CD14-positive monocyte (primary cell): ENCODE measurements at regions not wholly inside any gene's neighbourhood (a gene's known extent, or its start where the extent isn't known, plus 50 kb on each side); places are given as distances from the start of the nearest gene placed in this dataset.

Experiments
- DNase-seq, 3 donors: peaks; one replicate each; pipeline ENCODE4 v3.0.0-alpha.2; 2011 to 2022
- H2AFZ ChIP-seq: 2 replicates; pipeline ENCODE4 v1.6.0; 2012; ENCODE audit warnings: mild to moderate bottlenecking, low read depth, low read length, inconsistent platforms; ENCODE audit not compliant: insufficient read depth, poor library complexity, severe bottlenecking
- H3K27ac ChIP-seq, 2 donors: 1 replicate in 1 of 2; 2 replicates in 1 of 2; pipeline ENCODE4 v1.5.1; 2012 to 2013; ENCODE audit warnings: low read length in 2 of 2, control low read depth in 1 of 2, inconsistent platforms in 1 of 2, low read depth in 1 of 2, mild to moderate bottlenecking in 1 of 2
- H3K27me3 ChIP-seq, 2 donors: one replicate each; pipeline versions ENCODE4 v1.6.0 to v1.6.1; 2011 to 2013; ENCODE audit warnings: low read length in 2 of 2; ENCODE audit not compliant: control insufficient read depth in 2 of 2, insufficient read depth in 2 of 2
- H3K36me3 ChIP-seq, 2 donors: replicated peaks in 1 of 2; 1 replicate in 1 of 2; 2 replicates in 1 of 2; pipeline versions ENCODE4 v1.5.1 to v1.6.1; 2012 to 2013; ENCODE audit warnings: low read length in 2 of 2, control low read depth in 1 of 2, inconsistent platforms in 1 of 2, mild to moderate bottlenecking in 1 of 2; ENCODE audit not compliant: insufficient read depth in 2 of 2, control insufficient read depth in 1 of 2
- H3K4me1 ChIP-seq, 2 donors: 1 replicate in 1 of 2; 2 replicates in 1 of 2; pipeline versions ENCODE4 v1.5.1 to v1.6.1; 2012 to 2013; ENCODE audit warnings: low read length in 2 of 2, control low read depth in 1 of 2, inconsistent platforms in 1 of 2, mild to moderate bottlenecking in 1 of 2, moderate library complexity in 1 of 2; ENCODE audit not compliant: insufficient read depth in 2 of 2, control insufficient read depth in 1 of 2
- H3K4me2 ChIP-seq: replicated peaks from 2 replicates; pipeline ENCODE3; 2012; ENCODE audit warnings: low read length, moderate library complexity, mild to moderate bottlenecking; ENCODE audit not compliant: poor library complexity, severe bottlenecking; ENCODE audit errors: extremely low read depth
- H3K4me3 ChIP-seq, 3 experiments: fragments of 200-600 bp in 1 of 3; sonication (generic) in 1 of 3; replicated peaks in 1 of 3; 1 replicate in 2 of 3; 2 replicates in 1 of 3; pipeline ENCODE4 v1.5.1; 2011 to 2013; ENCODE audit warnings: low read length in 3 of 3, mild to moderate bottlenecking in 3 of 3, control low read depth in 2 of 3, low read depth in 2 of 3, inconsistent platforms in 1 of 3, moderate library complexity in 1 of 3
- H3K79me2 ChIP-seq: 2 replicates; pipeline ENCODE4 v1.6.0; 2012; ENCODE audit warnings: mild to moderate bottlenecking, control low read depth, inconsistent platforms, low read length, moderate library complexity; ENCODE audit not compliant: insufficient read depth
- H3K9ac ChIP-seq: 2 replicates; pipeline ENCODE4 v1.6.0; 2017; ENCODE audit warnings: low read length, mild to moderate bottlenecking; ENCODE audit not compliant: insufficient read depth, poor library complexity, severe bottlenecking
- H3K9me3 ChIP-seq, 2 donors: replicated peaks in 1 of 2; 1 replicate in 1 of 2; 2 replicates in 1 of 2; pipeline versions ENCODE4 v1.5.1 to v1.6.1; 2012 to 2013; ENCODE audit warnings: low read length in 2 of 2, control low read depth in 1 of 2; ENCODE audit not compliant: control insufficient read depth in 1 of 2, insufficient read depth in 1 of 2
- H4K20me1 ChIP-seq: 2 replicates; pipeline ENCODE4 v1.6.0; 2012; ENCODE audit warnings: mild to moderate bottlenecking, low read length, control low read depth, moderate library complexity; ENCODE audit not compliant: insufficient read depth
- H3K27ac Mint-ChIP-seq, 7 donors: one replicate each; pipeline ENCODE4 v1.8.0; 2020; ENCODE audit warnings: mild to moderate bottlenecking in 7 of 7, mixed read lengths in 7 of 7, moderate library complexity in 6 of 7, inconsistent platforms in 2 of 7
- H3K27me3 Mint-ChIP-seq, 3 donors: one replicate each; pipeline ENCODE4 v1.8.0; 2021 to 2022; ENCODE audit warnings: low read depth in 3 of 3, mild to moderate bottlenecking in 3 of 3, mixed read lengths in 3 of 3, moderate library complexity in 3 of 3, inconsistent platforms in 1 of 3
- H3K36me3 Mint-ChIP-seq, 2 donors: one replicate each; pipeline ENCODE4 v1.8.0; 2020; ENCODE audit warnings: mixed read lengths in 2 of 2, inconsistent platforms in 1 of 2, mild to moderate bottlenecking in 1 of 2
- H3K4me1 Mint-ChIP-seq: one replicate; pipeline ENCODE4 v1.8.0; 2020; ENCODE audit warnings: mild to moderate bottlenecking, mixed read lengths
- H3K4me3 Mint-ChIP-seq, 2 donors: one replicate each; pipeline ENCODE4 v1.8.0; 2020; ENCODE audit warnings: mild to moderate bottlenecking in 2 of 2, mixed read lengths in 2 of 2, moderate library complexity in 1 of 2
- H3K9me3 Mint-ChIP-seq, 7 donors: one replicate each; pipeline ENCODE4 v1.8.0; 2020 to 2022; ENCODE audit warnings: mixed read lengths in 7 of 7, mild to moderate bottlenecking in 6 of 7, moderate library complexity in 6 of 7, inconsistent platforms in 2 of 7
- CTCF ChIP-seq: fragments of 200-600 bp; IDR thresholded peaks from one replicate; pipeline ENCODE4 v1.8.0; 2022; ENCODE audit warnings: antibody characterized with exemption, mild to moderate bottlenecking
- WGBS: methylation state at CpG from one replicate; pipeline ENCODE4 v1.1.5; 2013; ENCODE audit warnings: missing lambda C conversion rate; ENCODE audit not compliant: insufficient coverage; 5-methylcytosine and 5-hydroxymethylcytosine counted together
- intact Hi-C, 2 donors: fragments of 100-400 bp; cut with micrococcal nuclease; formaldehyde crosslinking; loops; one replicate each; pipeline versions ENCODE4 v1.15.0 to v1.15.1; 2023

- no peak overlapping the region for H2AFZ ChIP-seq
- Mint-ChIP-seq H3K27ac (no peak overlapping the region), H3K4me1 (no peaks in the 10 kb centered on the region), H3K27me3 (no peaks in the 10 kb centered on the region), H3K36me3 (no peaks in the 10 kb centered on the region), H3K4me3 (no peak overlapping the region), H3K9me3 (peaks cover 2 to 13% (median 6%) of the 10 kb centered on the region in 7 donors)
- no peaks in the 10 kb centered on the region for H3K27me3 ChIP-seq
- H3K27ac ChIP-seq = no peak overlapping the region
- H3K4me3 ChIP-seq = no peak overlapping the region
- H3K4me1 ChIP-seq = no peaks in the 10 kb centered on the region
- intact Hi-C loops = no loop called here
- no peaks in the 10 kb centered on the region for H3K36me3 ChIP-seq
- no CpG with 5 or more reads among the region's 4 CpGs for WGBS
- no peak for TF ChIP-seq CTCF
- H3K4me2 ChIP-seq = no peak overlapping the region
- H3K9ac ChIP-seq = no peak overlapping the region
- no peaks in the 10 kb centered on the region for H4K20me1 ChIP-seq
- no peak for DNase-seq
- H3K79me2 ChIP-seq = no peaks in the 10 kb centered on the region
- H3K9me3 ChIP-seq = no peaks in the 10 kb centered on the region
Measured at GRCh38 chr2:57210855-57211254, 835.8 kb upstream of the VRK2 start.

- H3K36me3 Mint-ChIP-seq = no peaks in the 10 kb centered on the region
- Histone ChIP-seq H3K4me2 (no peak overlapping the region), H3K36me3 (no peaks in the 10 kb centered on the region), H2AFZ (no peak overlapping the region), H3K27ac (no peak overlapping the region), H3K27me3 (no peaks in the 10 kb centered on the region), H3K9ac (no peak overlapping the region), H3K4me1 (no peaks in the 10 kb centered on the region), H3K79me2 (no peaks in the 10 kb centered on the region), H3K4me3 (no peak overlapping the region), H3K9me3 (peaks cover 20 to 23% of the 10 kb centered on the region in 2 donors), H4K20me1 (no peaks in the 10 kb centered on the region)
- no peak for TF ChIP-seq CTCF
- 89% methylated on average over 2 of the region's 2 CpGs for WGBS
- no peaks in the 10 kb centered on the region for H3K4me1 Mint-ChIP-seq
- no peaks in the 10 kb centered on the region for H3K27me3 Mint-ChIP-seq
- H3K9me3 Mint-ChIP-seq = peaks cover 13 to 21% (median 19%) of the 10 kb centered on the region in 7 donors
- H3K27ac Mint-ChIP-seq = no peak overlapping the region
- no peak overlapping the region for H3K4me3 Mint-ChIP-seq
- intact Hi-C loops = no loop called here
- no peak for DNase-seq
Measured at GRCh38 chr2:57217013-57217412, 829.6 kb upstream of the VRK2 start.
